NCI-H2171 treated with DMSO at 0.1 percent for 48 hours (cell line): ENCODE measurements at regions not wholly inside any gene's neighbourhood (a gene's known extent, or its start where the extent isn't known, plus 50 kb on each side); places are given as distances from the start of the nearest gene placed in this dataset.
"Not testable (repeated sequence)": the region's sequence is repeated elsewhere in the genome, so short reads cannot be mapped to it uniquely, and the experiment has no call there.

Experiments used
- DNase-seq: peaks from one replicate; lab custom pipeline; 2025; lab: John Stamatoyannopoulos, UW

GRCh38 chr2:65913813-65914212, 481.4 kb upstream of the SPRED2 start:
- DNase-seq, result no peak

- DNase-seq, result no peak
Observed at GRCh38 chr2:65901756-65902155, 469.4 kb upstream of the SPRED2 start.

- no peak for DNase-seq
Observed at GRCh38 chr2:65896446-65896845, 464.0 kb upstream of the SPRED2 start.

GRCh38 chr2:65890131-65890530, 457.7 kb upstream of the SPRED2 start:
- DNase-seq, result not testable (repeated sequence)

GRCh38 chr2:65885266-65885665, 452.9 kb upstream of the SPRED2 start:
- no peak for DNase-seq

GRCh38 chr2:65881592-65881991, 449.2 kb upstream of the SPRED2 start:
- DNase-seq, result no peak

- DNase-seq, result no peak
Observed at GRCh38 chr2:65880436-65880835, 448.0 kb upstream of the SPRED2 start.

- no peak for DNase-seq
Observed at GRCh38 chr2:65878011-65878340, 445.6 kb upstream of the SPRED2 start.

GRCh38 chr2:65877331-65878010, 445.1 kb upstream of the SPRED2 start:
- DNase-seq, result no peak

- DNase-seq, result no peak
Observed at GRCh38 chr2:65876114-65876513, 443.7 kb upstream of the SPRED2 start.

- DNase-seq, result no peak
Observed at GRCh38 chr2:65870826-65871225, 438.4 kb upstream of the SPRED2 start.

- no peak for DNase-seq
Observed at GRCh38 chr2:65869296-65869695, 436.9 kb upstream of the SPRED2 start.

GRCh38 chr2:65868177-65868576, 435.8 kb upstream of the SPRED2 start:
- DNase-seq, result no peak

GRCh38 chr2:65867446-65867845, 435.0 kb upstream of the SPRED2 start:
- no peak for DNase-seq

GRCh38 chr2:65866148-65866547, 433.7 kb upstream of the SPRED2 start:
- no peak for DNase-seq

GRCh38 chr2:65864619-65865018, 432.2 kb upstream of the SPRED2 start:
- no peak for DNase-seq

- no peak for DNase-seq
Observed at GRCh38 chr2:65863713-65864112, 431.3 kb upstream of the SPRED2 start.

- DNase-seq, result no peak
Observed at GRCh38 chr2:65856928-65857327, 424.5 kb upstream of the SPRED2 start.

GRCh38 chr2:65856423-65856822, 424.0 kb upstream of the SPRED2 start:
- DNase-seq, result no peak

GRCh38 chr2:65850695-65851094, 418.3 kb upstream of the SPRED2 start:
- no peak for DNase-seq

- no peak for DNase-seq
Observed at GRCh38 chr2:65846989-65847678, 414.7 kb upstream of the SPRED2 start.

GRCh38 chr2:65845442-65846182, 413.2 kb upstream of the SPRED2 start:
- no peak for DNase-seq

- DNase-seq, result no peak
Observed at GRCh38 chr2:65842104-65842503, 409.7 kb upstream of the SPRED2 start.
